Large intestine (tissue), 3 donors: ENCODE measurements at regions not wholly inside any gene's neighbourhood (a gene's known extent, or its start where the extent isn't known, plus 50 kb on each side); places are given as distances from the start of the nearest gene placed in this dataset.
"Not testable (repeated sequence)": the region's sequence is repeated elsewhere in the genome, so short reads cannot be mapped to it uniquely, and the experiment has no call there.

Experiments
- DNase-seq, 2 donors: peaks; one replicate each; pipeline versions ENCODE4 v3.0.0 to v3.0.0-alpha.2; 2013
- H3K27ac ChIP-seq: one replicate; pipeline ENCODE4 v1.5.1; 2013; ENCODE audit warnings: low read length
- H3K27me3 ChIP-seq: 2 replicates; pipeline ENCODE4 v1.6.1; 2013; ENCODE audit warnings: low read length; ENCODE audit not compliant: control insufficient read depth, insufficient read depth
- H3K36me3 ChIP-seq: 2 replicates; pipeline ENCODE4 v1.6.1; 2013; ENCODE audit warnings: low read length; ENCODE audit not compliant: control insufficient read depth, insufficient read depth
- H3K4me1 ChIP-seq: one replicate; pipeline ENCODE4 v1.6.1; 2013; ENCODE audit warnings: low read length; ENCODE audit not compliant: control insufficient read depth, insufficient read depth
- H3K4me3 ChIP-seq: one replicate; pipeline ENCODE4 v1.5.1; 2013; ENCODE audit warnings: low read length
- H3K9me3 ChIP-seq: one replicate; pipeline ENCODE4 v1.6.1; 2013; ENCODE audit warnings: mild to moderate bottlenecking, low read depth, low read length, moderate library complexity; ENCODE audit not compliant: control insufficient read depth
- WGBS: methylation state at CpG from one replicate; pipeline ENCODE4 v1.1.5; 2013; ENCODE audit warnings: low lambda C conversion rate; ENCODE audit not compliant: insufficient coverage; 5-methylcytosine and 5-hydroxymethylcytosine counted together

DNA sequence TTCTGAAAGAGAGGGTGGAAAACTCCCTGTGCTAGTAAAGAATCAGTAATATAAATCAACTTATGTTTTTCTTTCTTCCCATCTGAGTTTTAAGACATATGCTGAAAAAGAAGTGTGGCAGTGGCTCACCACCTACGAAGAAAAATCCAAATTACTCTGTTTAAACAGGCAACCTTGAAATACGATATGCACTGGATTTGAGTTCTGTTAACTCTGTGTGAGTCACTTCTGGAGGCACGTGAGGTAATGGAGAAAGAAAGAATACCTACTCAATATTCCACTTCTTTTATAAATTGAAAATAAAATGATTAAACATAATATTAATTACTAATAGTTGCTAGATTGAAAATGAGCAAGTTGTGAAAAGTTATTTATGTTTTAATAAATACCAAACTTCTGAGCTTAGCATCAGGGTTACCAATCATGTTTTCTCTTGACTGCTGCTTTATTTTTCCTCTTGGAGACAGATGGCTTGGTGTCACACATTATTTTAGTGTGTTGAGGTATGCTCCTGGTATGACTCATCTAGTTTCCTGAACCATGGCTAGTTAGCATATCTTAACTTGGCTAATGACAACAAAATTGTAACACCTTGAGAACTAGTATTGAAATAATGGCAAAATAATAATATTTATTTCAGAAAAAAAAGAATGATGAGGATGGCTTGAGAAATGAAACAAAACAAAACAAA is 1705.5 kb upstream of the PIK3C3 start:
- Histone ChIP-seq H3K4me1 (no peaks in the 10 kb centered on the region), H3K27me3 (no peaks in the 10 kb centered on the region), H3K4me3 (no peak overlapping the region), H3K9me3 (no peaks in the 10 kb centered on the region), H3K27ac (no peak overlapping the region), H3K36me3 (no peaks in the 10 kb centered on the region)
- DNase-seq: no peak
- 89% methylated on average over 3 of the region's 3 CpGs for WGBS

DNA sequence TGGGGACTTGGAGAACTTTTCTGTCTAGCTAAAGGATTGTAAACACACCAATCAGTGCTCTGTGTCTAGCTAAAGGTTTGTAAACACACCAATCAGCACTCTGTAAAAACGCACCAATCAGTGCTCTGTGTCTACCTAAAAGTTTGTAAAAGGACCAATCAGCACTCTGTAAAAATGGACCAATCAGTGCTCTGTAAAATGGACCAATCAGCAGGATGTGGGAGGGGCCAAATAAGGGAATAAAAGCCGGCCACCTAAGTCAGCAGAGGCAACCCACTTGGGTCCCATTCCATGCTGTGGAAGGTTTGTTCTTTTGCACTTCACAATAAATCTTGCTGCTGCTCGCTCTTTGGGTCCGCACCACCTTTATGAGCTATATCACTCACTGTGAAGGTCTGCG is 1709.4 kb upstream of the PIK3C3 start:
- not testable (repeated sequence) for H3K27me3 ChIP-seq, H3K27ac ChIP-seq, DNase-seq, H3K4me1 ChIP-seq, H3K36me3 ChIP-seq, H3K4me3 ChIP-seq, H3K9me3 ChIP-seq
- no CpG with 5 or more reads among the region's 5 CpGs for WGBS

DNA sequence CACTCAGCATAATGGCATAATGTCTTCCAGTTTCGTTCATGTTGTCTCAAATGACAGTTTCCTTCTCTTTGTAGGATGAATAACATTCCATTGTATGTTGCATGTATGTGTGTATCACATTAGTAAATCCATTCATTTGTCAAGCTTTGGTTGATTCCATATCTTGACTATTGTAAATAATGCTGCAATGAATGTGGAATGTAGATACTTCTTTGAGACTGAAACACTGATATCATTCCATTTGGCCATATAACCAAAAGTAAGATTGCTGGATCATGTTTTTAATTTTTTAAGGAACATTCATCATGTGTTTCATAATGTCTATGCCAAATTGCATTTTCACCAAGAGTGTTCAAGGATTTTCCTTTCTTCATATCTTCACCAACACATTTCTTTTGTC is 1711.4 kb upstream of the PIK3C3 start:
- Histone ChIP-seq H3K4me1 (no peaks in the 10 kb centered on the region), H3K4me3 (no peak overlapping the region), H3K9me3 (no peaks in the 10 kb centered on the region), H3K27ac (no peak overlapping the region), H3K27me3 (no peaks in the 10 kb centered on the region), H3K36me3 (no peaks in the 10 kb centered on the region)
- DNase-seq: no peak
- no CpG with 5 or more reads among the region's 1 CpG for WGBS

DNA sequence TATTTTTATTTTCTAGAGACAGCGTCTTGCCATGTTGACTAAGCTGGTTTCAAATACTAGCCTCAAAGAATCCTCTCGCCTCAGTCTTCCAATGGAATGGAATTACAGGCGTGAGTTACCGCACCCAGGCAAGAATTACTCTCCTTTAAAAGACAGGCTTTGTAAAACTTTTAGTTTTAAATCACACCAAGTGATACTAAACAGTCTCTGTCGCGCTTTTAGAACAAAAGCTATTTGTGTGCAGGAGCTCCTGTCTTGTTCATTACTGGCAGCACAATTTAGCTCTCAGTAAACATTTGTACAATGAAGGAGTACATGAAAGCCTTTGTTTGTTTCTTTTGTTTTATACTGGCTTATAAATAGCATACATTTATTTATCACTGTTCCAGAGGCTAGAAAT is 1719.2 kb upstream of the PIK3C3 start:
- Histone ChIP-seq H3K27ac (no peak overlapping the region), H3K4me1 (no peaks in the 10 kb centered on the region), H3K9me3 (no peaks in the 10 kb centered on the region), H3K36me3 (no peaks in the 10 kb centered on the region), H3K4me3 (no peak overlapping the region), H3K27me3 (no peaks in the 10 kb centered on the region)
- DNase-seq: no peak
- WGBS: 74% methylated on average over 4 of the region's 6 CpGs

DNA sequence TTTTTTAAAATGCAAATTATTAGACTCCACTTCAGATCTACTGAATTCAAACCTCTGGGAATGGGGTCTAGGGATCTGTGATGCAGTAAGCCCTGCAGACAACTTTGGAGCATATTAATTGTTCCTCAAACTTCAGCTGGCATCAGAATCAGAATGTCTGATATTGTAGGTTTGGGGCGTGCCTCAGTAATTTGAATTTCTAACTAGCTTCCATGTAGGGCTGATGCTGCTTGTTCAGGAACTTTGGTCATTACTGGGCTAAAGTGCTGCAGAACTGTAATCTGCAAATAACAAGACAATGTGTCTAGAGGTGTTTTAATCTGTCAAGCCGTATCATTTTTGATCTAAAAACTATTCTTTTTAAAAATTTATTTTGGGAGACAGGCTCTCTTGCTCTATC is 1719.7 kb upstream of the PIK3C3 start:
- Histone ChIP-seq H3K27ac (no peak overlapping the region), H3K27me3 (no peaks in the 10 kb centered on the region), H3K4me3 (no peak overlapping the region), H3K9me3 (no peaks in the 10 kb centered on the region), H3K36me3 (no peaks in the 10 kb centered on the region), H3K4me1 (no peaks in the 10 kb centered on the region)
- DNase-seq: no peak
- no CpG with 5 or more reads among the region's 2 CpGs for WGBS

DNA sequence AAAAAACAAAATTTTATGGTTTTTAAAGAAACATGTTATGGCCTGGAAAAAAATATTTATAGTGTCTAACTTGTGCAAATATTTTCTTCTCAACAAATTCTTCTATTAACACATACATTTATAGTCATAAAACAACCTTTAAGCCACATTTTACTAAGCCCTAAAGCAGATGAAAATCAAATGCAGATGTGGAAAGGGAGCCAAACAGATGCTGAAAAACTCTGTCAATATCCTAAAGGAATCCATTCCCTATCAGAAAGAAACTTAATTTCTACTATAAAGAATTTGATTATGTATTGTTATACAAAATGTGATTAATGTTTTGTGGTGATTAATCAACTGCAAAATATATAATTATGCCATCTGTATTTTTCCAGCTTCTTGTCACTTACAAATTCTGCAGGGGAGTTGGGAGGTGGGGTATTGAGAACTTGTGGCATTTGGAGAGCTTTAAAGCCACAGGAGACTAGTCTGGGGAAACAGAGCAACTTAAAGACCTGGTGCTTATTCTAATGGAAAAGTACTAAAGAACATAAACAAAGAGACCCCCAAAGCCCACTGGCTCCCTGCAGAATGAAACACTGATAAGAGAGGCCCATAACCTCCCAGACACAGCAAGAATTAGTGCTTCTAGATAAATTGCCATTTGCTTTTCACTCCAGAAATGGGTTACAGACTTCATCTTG is 1721.0 kb upstream of the PIK3C3 start:
- Histone ChIP-seq H3K4me3 (no peak overlapping the region), H3K4me1 (no peaks in the 10 kb centered on the region), H3K27me3 (no peaks in the 10 kb centered on the region), H3K27ac (no peak overlapping the region), H3K36me3 (no peaks in the 10 kb centered on the region), H3K9me3 (no peaks in the 10 kb centered on the region)
- DNase-seq: no peak

DNA sequence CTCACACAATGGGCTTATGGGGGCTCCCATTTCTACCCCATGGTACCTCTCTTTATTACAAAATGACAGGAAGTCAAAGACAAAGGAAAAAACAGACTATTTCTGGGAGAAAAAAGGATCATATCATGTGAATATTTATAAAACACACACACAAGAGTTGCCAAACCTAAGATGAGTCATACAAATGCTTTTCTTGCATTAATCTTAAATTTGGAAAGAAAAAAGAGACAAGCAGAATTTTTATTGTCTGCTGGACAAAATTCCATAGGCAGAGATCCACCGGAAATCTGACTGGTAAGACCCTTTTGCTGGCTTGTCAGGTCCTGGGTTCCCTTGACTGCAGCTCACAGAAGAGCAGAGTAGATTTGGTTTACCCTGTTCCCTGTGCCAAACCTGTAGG is 1732.3 kb upstream of the PIK3C3 start:
- H3K9me3 ChIP-seq: no peaks in the 10 kb centered on the region
- H3K36me3 ChIP-seq: no peaks in the 10 kb centered on the region
- WGBS: no CpG with 5 or more reads among the region's 1 CpG
- no peak overlapping the region for H3K4me3 ChIP-seq
- no peaks in the 10 kb centered on the region for H3K27me3 ChIP-seq
- no peak for DNase-seq
- H3K27ac ChIP-seq: no peak overlapping the region
- no peaks in the 10 kb centered on the region for H3K4me1 ChIP-seq

DNA sequence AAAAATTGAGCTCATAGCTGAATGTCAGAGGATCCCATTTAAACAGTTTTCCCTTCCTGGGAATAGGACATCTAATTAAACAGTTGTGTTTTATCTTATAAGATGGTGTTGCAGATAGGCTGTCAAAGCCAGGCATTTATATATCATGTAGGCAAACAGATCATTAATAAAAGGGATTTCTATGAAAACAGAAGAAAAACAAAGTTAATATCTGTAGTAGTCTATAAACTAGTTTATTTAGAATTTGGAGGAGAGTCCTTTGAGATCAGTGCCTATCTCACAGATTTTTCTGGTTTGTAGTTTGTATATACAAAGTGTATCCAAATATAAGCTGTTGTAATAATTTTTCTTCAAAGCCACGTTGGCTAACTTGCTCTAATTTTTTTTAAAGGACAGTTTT is 1738.2 kb upstream of the PIK3C3 start:
- 33% methylated on average over 1 of the region's 1 CpG for WGBS
- Histone ChIP-seq H3K4me1 (no peaks in the 10 kb centered on the region), H3K36me3 (no peaks in the 10 kb centered on the region), H3K4me3 (no peak overlapping the region), H3K9me3 (no peaks in the 10 kb centered on the region), H3K27me3 (no peaks in the 10 kb centered on the region), H3K27ac (no peak overlapping the region)
- DNase-seq: no peak

DNA sequence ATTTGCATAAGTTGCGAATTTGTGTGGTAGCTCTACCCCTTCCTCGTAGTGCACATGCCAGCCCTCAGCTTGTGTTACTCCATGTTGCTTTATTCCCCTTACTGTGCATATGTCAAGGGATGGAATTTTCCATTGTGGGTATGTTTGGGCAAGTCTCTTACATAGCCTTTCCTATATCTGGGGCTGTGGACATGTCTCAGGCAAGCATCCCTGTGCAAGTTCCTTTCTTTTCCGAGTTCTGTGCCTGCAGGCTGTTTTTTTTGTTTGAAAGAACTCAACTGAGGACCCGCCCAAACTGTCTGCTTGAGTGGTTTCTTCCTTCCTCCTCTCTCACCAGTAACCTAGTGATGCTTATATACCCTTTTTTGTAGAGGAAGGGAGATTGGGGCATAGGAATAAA is 1739.1 kb upstream of the PIK3C3 start:
- Histone ChIP-seq H3K4me1 (no peaks in the 10 kb centered on the region), H3K4me3 (no peak overlapping the region), H3K9me3 (no peaks in the 10 kb centered on the region), H3K27me3 (no peaks in the 10 kb centered on the region), H3K27ac (no peak overlapping the region), H3K36me3 (no peaks in the 10 kb centered on the region)
- DNase-seq: no peak
- no CpG with 5 or more reads among the region's 4 CpGs for WGBS

DNA sequence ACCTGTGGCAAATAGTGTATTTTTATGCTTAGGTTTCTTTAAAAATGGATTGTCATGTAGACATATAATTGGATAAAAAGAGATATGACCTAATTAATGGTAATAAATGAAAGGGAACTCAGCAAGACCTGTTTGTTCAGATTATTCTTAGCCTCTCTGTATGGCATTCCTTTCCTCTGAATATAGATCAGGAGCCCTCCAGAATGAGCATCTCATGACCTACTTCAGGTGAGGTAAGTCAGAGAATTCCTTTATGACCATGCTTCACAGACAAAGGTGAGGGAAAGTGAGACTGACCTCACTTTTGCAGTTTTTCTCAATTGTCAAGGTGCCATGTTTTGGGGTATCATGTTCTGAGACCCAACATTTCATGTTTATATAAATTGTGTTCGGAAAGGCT is 1744.3 kb upstream of the PIK3C3 start:
- Histone ChIP-seq H3K4me1 (no peaks in the 10 kb centered on the region), H3K4me3 (no peak overlapping the region), H3K27me3 (no peaks in the 10 kb centered on the region), H3K27ac (no peak overlapping the region), H3K36me3 (no peaks in the 10 kb centered on the region), H3K9me3 (no peaks in the 10 kb centered on the region)
- WGBS: no CpG with 5 or more reads among the region's 1 CpG
- no peak for DNase-seq

DNA sequence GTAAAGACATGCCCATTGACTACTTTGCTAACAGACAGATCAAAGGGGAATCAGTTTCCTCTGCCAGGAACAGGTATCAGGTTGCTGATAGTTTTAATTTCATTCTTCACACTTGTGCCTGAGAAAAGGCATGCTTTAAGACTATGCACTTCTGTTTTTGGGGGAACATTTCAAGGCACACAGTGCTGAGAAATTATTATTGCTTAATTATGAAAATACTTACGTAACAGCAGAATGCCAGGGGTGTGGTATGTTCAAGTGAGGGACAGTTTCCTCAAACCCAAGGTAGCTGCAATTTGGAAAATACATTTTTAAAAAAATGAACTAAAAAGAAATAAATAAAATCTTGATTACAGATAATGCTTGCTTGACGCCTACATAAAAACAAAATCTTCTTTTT is 1746.1 kb upstream of the PIK3C3 start:
- Histone ChIP-seq H3K27ac (no peak overlapping the region), H3K36me3 (no peaks in the 10 kb centered on the region), H3K9me3 (no peaks in the 10 kb centered on the region), H3K27me3 (no peaks in the 10 kb centered on the region), H3K4me1 (no peaks in the 10 kb centered on the region), H3K4me3 (no peak overlapping the region)
- no peak for DNase-seq
- WGBS: 90% methylated on average over 2 of the region's 2 CpGs
